Progenitor cell of endocrine pancreas (in vitro differentiated cells): ENCODE measurements at regions not wholly inside any gene's neighbourhood (a gene's known extent, or its start where the extent isn't known, plus 50 kb on each side); places are given as distances from the start of the nearest gene placed in this dataset.

Experiments
- DNase-seq: peaks from one replicate; pipeline ENCODE4 v3.0.0; 2021; ENCODE audit warnings: low spot score; ENCODE audit not compliant: unreplicated experiment
- H3K27ac Mint-ChIP-seq: 2 replicates; pipeline ENCODE4 v1.8.0; 2021; ENCODE audit warnings: mild to moderate bottlenecking, moderate library complexity, mixed read lengths
- H3K27me3 Mint-ChIP-seq: 2 replicates; pipeline ENCODE4 v1.8.0; 2021; ENCODE audit warnings: mixed read lengths
- H3K36me3 Mint-ChIP-seq: 2 replicates; pipeline ENCODE4 v1.8.0; 2022; ENCODE audit warnings: mixed read lengths; ENCODE audit not compliant: insufficient read depth
- H3K4me1 Mint-ChIP-seq: 2 replicates; pipeline ENCODE4 v1.8.0; 2021; ENCODE audit warnings: low read depth, mixed read lengths
- H3K4me3 Mint-ChIP-seq: 2 replicates; pipeline ENCODE4 v1.8.0; 2021; ENCODE audit warnings: low read depth, mild to moderate bottlenecking, moderate library complexity, mixed read lengths
- H3K9me3 Mint-ChIP-seq: 2 replicates; pipeline ENCODE4 v1.8.0; 2021; ENCODE audit warnings: low read depth, mixed read lengths
- TF ChIP-seq, protein P1 (sequence below): fragments of 200-600 bp; sonication (generic); IDR thresholded peaks from one replicate; pipeline ENCODE4 v1.5.0; 2021; ENCODE audit warnings: antibody characterized with exemption, mild to moderate bottlenecking; ENCODE audit not compliant: unreplicated experiment

DNA sequence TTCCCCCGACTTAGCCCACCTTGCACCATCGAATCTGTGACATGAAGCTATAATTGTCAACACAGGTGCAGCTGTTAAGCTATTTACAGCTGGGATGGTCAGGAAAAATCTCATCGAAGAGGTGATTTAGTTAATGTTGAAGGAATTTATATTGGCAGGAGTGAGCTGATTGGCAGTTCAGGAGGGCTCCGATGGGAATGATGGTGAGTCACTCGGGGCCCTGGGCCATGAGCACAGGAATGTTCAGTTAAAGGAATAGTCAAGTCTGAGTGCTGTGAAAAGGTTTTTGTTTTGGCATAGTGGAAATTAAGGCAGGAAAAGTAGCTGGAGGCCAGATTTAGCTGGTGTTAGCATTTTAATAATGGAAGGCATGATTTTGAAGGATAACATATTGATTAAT, 95.7 kb downstream of the OXSM start:
- peaks cover 3% of the 10 kb centered on the region for H3K9me3 Mint-ChIP-seq
- no peak overlapping the region for H3K4me3 Mint-ChIP-seq
- H3K4me1 Mint-ChIP-seq = peaks cover 2% of the 10 kb centered on the region
- no peaks in the 10 kb centered on the region for H3K27me3 Mint-ChIP-seq
- H3K36me3 Mint-ChIP-seq = peaks cover 2% of the 10 kb centered on the region
- TF ChIP-seq, protein P1, sequence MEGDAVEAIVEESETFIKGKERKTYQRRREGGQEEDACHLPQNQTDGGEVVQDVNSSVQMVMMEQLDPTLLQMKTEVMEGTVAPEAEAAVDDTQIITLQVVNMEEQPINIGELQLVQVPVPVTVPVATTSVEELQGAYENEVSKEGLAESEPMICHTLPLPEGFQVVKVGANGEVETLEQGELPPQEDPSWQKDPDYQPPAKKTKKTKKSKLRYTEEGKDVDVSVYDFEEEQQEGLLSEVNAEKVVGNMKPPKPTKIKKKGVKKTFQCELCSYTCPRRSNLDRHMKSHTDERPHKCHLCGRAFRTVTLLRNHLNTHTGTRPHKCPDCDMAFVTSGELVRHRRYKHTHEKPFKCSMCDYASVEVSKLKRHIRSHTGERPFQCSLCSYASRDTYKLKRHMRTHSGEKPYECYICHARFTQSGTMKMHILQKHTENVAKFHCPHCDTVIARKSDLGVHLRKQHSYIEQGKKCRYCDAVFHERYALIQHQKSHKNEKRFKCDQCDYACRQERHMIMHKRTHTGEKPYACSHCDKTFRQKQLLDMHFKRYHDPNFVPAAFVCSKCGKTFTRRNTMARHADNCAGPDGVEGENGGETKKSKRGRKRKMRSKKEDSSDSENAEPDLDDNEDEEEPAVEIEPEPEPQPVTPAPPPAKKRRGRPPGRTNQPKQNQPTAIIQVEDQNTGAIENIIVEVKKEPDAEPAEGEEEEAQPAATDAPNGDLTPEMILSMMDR = no peak
- no peak for DNase-seq
- H3K27ac Mint-ChIP-seq = no peak overlapping the region

DNA sequence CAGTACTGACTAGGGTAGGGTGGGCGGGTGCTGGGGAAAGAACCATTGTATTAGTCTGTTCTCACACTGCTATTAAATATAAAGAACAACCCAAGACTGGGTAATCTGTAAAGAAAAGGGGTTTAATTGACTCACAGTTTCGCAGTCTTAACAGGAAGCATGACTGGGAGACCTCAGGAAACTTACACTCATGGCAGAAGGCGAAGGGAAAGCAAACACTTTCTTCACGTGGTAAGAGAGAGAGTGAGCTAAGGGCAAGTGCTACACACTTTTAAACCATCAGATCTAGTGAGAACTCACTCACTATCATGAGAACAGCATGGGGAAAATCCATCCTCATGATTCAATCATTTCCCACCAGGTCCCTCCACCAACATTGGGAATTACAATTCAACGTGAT, 98.0 kb downstream of the OXSM start:
- peaks cover 3% of the 10 kb centered on the region for H3K9me3 Mint-ChIP-seq
- TF ChIP-seq, protein P1 = no peak
- no peaks in the 10 kb centered on the region for H3K27me3 Mint-ChIP-seq
- no peak for DNase-seq
- H3K27ac Mint-ChIP-seq = no peak overlapping the region
- no peak overlapping the region for H3K4me3 Mint-ChIP-seq
- peaks cover 2% of the 10 kb centered on the region for H3K4me1 Mint-ChIP-seq
- H3K36me3 Mint-ChIP-seq = peaks cover 2% of the 10 kb centered on the region

DNA sequence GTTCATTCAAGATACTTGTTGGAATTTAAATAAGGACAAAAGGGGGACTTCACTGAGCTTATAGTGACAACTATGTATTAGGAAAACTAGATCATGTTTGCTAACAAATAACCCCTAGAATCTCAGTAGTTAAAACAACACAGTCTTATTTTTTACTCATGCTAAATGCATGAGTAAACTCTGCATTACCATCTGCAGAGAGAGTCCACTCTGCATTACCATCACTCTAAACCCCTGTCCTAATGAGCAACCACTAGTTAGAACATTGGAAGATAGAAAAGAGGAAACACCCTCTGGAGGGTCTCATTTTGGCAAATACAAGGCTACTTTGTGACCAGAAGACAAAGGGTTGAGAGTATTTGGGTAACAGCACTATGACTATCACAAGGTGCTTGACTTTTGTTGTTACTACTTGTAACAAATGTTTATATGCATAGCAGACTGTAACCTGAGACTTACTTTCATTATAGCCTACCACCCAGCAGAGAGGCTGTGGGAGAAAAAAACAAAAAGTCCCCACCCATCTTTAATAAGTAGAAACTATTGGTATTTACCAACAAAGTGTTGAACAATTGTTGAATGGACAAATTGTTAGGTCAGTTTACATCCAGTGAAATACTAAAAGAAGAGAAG, 99.1 kb downstream of the OXSM start:
- DNase-seq = no peak
- Mint-ChIP-seq H3K9me3 (no peaks in the 10 kb centered on the region), H3K27me3 (no peaks in the 10 kb centered on the region), H3K36me3 (no peaks in the 10 kb centered on the region), H3K4me1 (peaks cover 2% of the 10 kb centered on the region), H3K27ac (no peak overlapping the region), H3K4me3 (no peak overlapping the region)
- TF ChIP-seq, protein P1 = no peak

DNA sequence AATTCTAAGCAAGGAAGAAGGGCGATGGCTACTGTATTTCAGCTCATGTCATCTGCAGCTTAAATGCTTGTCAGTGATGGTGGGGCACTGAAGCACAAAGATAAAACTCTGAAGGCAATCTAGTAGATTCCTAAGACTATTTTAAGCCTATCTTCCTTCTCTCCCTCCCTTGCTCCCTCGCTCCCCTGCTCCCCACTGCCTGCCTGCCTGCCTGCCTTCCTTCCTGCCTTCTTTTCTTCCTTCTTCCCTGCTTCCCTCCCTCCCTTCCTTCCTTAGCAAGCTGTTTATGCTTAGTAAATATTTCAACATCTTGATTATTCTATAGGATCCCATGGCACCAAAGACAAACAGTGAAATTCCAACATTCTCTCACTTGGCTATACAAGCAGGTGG, 99.6 kb downstream of the OXSM start:
- Mint-ChIP-seq H3K36me3 (no peaks in the 10 kb centered on the region), H3K9me3 (no peaks in the 10 kb centered on the region), H3K4me1 (peaks cover 2% of the 10 kb centered on the region), H3K27me3 (no peaks in the 10 kb centered on the region), H3K4me3 (no peak overlapping the region), H3K27ac (no peak overlapping the region)
- TF ChIP-seq, protein P1 = no peak
- no peak for DNase-seq

DNA sequence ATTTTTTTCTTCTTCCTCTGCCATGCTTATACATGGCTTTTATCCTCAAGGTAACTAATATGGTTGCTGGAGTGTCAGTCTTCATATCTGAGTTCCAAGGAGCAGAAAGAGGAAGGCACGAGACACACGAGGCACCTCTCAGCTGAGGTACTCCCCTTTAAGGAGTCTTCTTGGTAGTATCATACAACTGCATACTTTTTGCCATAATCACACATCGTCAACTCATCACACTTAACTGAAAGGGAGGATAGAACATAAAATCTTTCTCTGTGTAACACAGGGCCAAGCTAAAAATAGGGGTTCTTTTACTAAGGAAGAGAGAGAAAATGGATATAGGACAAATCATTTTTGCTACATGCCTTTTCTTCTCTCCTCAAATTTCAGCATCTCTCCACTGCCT, 104.2 kb downstream of the OXSM start:
- Mint-ChIP-seq H3K4me3 (no peak overlapping the region), H3K4me1 (no peaks in the 10 kb centered on the region), H3K27ac (no peak overlapping the region), H3K36me3 (no peaks in the 10 kb centered on the region), H3K27me3 (no peaks in the 10 kb centered on the region), H3K9me3 (no peaks in the 10 kb centered on the region)
- TF ChIP-seq, protein P1 = no peak
- no peak for DNase-seq
